Ishikawa (cell line): ENCODE measurements at regions not wholly inside any gene's neighbourhood (a gene's known extent, or its start where the extent isn't known, plus 50 kb on each side); places are given as distances from the start of the nearest gene placed in this dataset.

Source experiments
- CEBPB ChIP-seq: IDR thresholded peaks from 2 replicates; pipeline ENCODE4 v1.6.1; 2012
- CREB1 ChIP-seq: IDR thresholded peaks from 2 replicates; pipeline ENCODE4 v1.6.1; 2012; ENCODE audit warnings: low read depth
- EP300 ChIP-seq: IDR thresholded peaks from 2 replicates; pipeline ENCODE4 v1.6.1; 2012; ENCODE audit warnings: borderline replicate concordance
- RAD21 ChIP-seq: IDR thresholded peaks from 2 replicates; pipeline ENCODE4 v1.6.1; 2012; ENCODE audit warnings: low read depth
- TAF1 ChIP-seq: IDR thresholded peaks from 2 replicates; pipeline ENCODE4 v1.6.1; 2012; ENCODE audit warnings: low read depth, mild to moderate bottlenecking
- TCF12 ChIP-seq: IDR thresholded peaks from 2 replicates; pipeline ENCODE4 v1.6.1; 2012; ENCODE audit warnings: low read depth
- TEAD4 ChIP-seq: IDR thresholded peaks from 2 replicates; pipeline ENCODE4 v1.6.1; 2012
- ZBTB7A ChIP-seq: IDR thresholded peaks from 2 replicates; pipeline ENCODE4 v1.6.1; 2012; ENCODE audit warnings: low read depth
- TF ChIP-seq, protein P1 (sequence below): IDR thresholded peaks from 2 replicates; pipeline ENCODE4 v1.6.1; 2012
- TF ChIP-seq, protein P2 (sequence below): IDR thresholded peaks from 2 replicates; pipeline ENCODE4 v1.6.1; 2012; ENCODE audit warnings: low read depth, mild to moderate bottlenecking

- TF ChIP-seq CEBPB, result no peak
- no peak for TF ChIP-seq EP300
- TF ChIP-seq, protein P1, sequence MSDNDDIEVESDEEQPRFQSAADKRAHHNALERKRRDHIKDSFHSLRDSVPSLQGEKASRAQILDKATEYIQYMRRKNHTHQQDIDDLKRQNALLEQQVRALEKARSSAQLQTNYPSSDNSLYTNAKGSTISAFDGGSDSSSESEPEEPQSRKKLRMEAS, result no peak
- no peak for TF ChIP-seq TAF1
- no peak for TF ChIP-seq TCF12
- no peak for TF ChIP-seq TEAD4
- TF ChIP-seq, protein P2, sequence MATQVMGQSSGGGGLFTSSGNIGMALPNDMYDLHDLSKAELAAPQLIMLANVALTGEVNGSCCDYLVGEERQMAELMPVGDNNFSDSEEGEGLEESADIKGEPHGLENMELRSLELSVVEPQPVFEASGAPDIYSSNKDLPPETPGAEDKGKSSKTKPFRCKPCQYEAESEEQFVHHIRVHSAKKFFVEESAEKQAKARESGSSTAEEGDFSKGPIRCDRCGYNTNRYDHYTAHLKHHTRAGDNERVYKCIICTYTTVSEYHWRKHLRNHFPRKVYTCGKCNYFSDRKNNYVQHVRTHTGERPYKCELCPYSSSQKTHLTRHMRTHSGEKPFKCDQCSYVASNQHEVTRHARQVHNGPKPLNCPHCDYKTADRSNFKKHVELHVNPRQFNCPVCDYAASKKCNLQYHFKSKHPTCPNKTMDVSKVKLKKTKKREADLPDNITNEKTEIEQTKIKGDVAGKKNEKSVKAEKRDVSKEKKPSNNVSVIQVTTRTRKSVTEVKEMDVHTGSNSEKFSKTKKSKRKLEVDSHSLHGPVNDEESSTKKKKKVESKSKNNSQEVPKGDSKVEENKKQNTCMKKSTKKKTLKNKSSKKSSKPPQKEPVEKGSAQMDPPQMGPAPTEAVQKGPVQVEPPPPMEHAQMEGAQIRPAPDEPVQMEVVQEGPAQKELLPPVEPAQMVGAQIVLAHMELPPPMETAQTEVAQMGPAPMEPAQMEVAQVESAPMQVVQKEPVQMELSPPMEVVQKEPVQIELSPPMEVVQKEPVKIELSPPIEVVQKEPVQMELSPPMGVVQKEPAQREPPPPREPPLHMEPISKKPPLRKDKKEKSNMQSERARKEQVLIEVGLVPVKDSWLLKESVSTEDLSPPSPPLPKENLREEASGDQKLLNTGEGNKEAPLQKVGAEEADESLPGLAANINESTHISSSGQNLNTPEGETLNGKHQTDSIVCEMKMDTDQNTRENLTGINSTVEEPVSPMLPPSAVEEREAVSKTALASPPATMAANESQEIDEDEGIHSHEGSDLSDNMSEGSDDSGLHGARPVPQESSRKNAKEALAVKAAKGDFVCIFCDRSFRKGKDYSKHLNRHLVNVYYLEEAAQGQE, result no peak
- TF ChIP-seq CREB1, result no peak
- no peak for TF ChIP-seq RAD21
- no peak for TF ChIP-seq ZBTB7A
Measured at GRCh38 chr16:13402601-13403000, 501.2 kb downstream of the SHISA9 start.
